Smooth muscle cell (in vitro differentiated cells): ENCODE measurements at regions not wholly inside any gene's neighbourhood (a gene's known extent, or its start where the extent isn't known, plus 50 kb on each side); places are given as distances from the start of the nearest gene placed in this dataset.

Experiments used
- DNase-seq: peaks from one replicate; lab custom pipeline; 2025; ENCODE audit not compliant: unreplicated experiment; lab: John Stamatoyannopoulos, UW
- H2AFZ ChIP-seq: fragments of 200-600 bp; sonication (generic); 2 replicates; pipeline ENCODE4 v1.6.0; 2016; ENCODE audit warnings: antibody characterized with exemption, low read depth, mild to moderate bottlenecking
- H3F3A ChIP-seq: fragments of 200-600 bp; sonication (generic); 2 replicates; pipeline ENCODE4 v1.6.0; 2017; ENCODE audit warnings: antibody characterized with exemption, low read depth
- H3K27ac ChIP-seq: fragments of 200-600 bp; sonication (generic); 2 replicates; pipeline ENCODE4 v1.5.1; 2016; ENCODE audit warnings: low read depth, mild to moderate bottlenecking
- H3K27me3 ChIP-seq: fragments of 200-600 bp; sonication (generic); 2 replicates; pipeline ENCODE4 v1.6.1; 2016; ENCODE audit warnings: low read depth, mild to moderate bottlenecking
- H3K36me3 ChIP-seq: fragments of 200-600 bp; sonication (generic); 2 replicates; pipeline ENCODE4 v1.5.1; 2016; ENCODE audit warnings: low read depth
- H3K4me1 ChIP-seq: fragments of 200-600 bp; sonication (generic); 2 replicates; pipeline ENCODE4 v1.5.1; 2016; ENCODE audit warnings: low read depth
- H3K4me2 ChIP-seq: fragments of 200-600 bp; sonication (generic); 2 replicates; pipeline ENCODE4 v1.6.0; 2016; ENCODE audit warnings: mild to moderate bottlenecking
- H3K4me3 ChIP-seq: fragments of 200-600 bp; sonication (generic); 2 replicates; pipeline ENCODE4 v1.5.1; 2016; ENCODE audit warnings: mild to moderate bottlenecking
- H3K79me2 ChIP-seq: fragments of 200-600 bp; sonication (generic); 2 replicates; pipeline ENCODE4 v1.6.0; 2016; ENCODE audit warnings: low read depth, mild to moderate bottlenecking
- H3K9ac ChIP-seq: fragments of 200-600 bp; sonication (generic); 2 replicates; pipeline ENCODE4 v1.6.0; 2016; ENCODE audit warnings: low read depth
- H3K9me3 ChIP-seq: fragments of 200-600 bp; sonication (generic); replicated peaks from 2 replicates; pipeline ENCODE4 v1.5.1; 2016; ENCODE audit warnings: low read depth
- H4K20me1 ChIP-seq: fragments of 200-600 bp; sonication (generic); 2 replicates; pipeline ENCODE4 v1.6.0; 2016; ENCODE audit warnings: low read depth
- WGBS: methylation state at CpG from one replicate; pipeline ENCODE4 v1.1.7; 2016; ENCODE audit warnings: low lambda C conversion rate; 5-methylcytosine and 5-hydroxymethylcytosine counted together
- TF ChIP-seq, protein P1 (sequence below): fragments of 200-600 bp; sonication (generic); IDR thresholded peaks from 2 replicates; pipeline ENCODE4 v1.5.1; 2017; ENCODE audit warnings: borderline replicate concordance, mild to moderate bottlenecking, antibody characterized with exemption; ENCODE audit not compliant: insufficient read depth, poor library complexity, severe bottlenecking

DNA sequence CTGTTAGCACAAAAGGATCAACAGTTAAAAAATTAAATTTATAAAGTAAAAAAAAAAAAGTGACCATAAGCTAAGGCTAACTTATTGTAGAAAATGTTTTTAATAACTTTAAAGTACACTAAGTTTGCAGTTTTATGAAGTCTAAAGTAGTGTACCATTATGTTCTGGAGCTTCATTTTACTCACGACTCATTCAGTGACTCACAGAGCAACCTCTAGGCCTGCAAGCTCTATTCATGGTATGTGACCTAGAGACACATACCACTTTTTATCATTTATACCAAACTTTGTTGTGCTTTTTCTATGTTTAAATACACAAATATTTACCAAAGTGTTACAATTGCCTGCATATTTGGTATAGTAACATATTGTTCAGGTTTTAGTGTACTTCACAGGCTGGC lies 1552.3 kb downstream of the OTOL1 start:
- Histone ChIP-seq H3K27me3 (no peaks in the 10 kb centered on the region), H3K9ac (no peak overlapping the region), H3K4me3 (no peak overlapping the region), H3K27ac (no peak overlapping the region), H2AFZ (no peak overlapping the region), H3K36me3 (no peaks in the 10 kb centered on the region), H3K4me2 (no peak overlapping the region), H3F3A (no peaks in the 10 kb centered on the region), H4K20me1 (no peaks in the 10 kb centered on the region), H3K79me2 (no peaks in the 10 kb centered on the region), H3K9me3 (no peaks in the 10 kb centered on the region), H3K4me1 (no peaks in the 10 kb centered on the region)
- TF ChIP-seq, protein P1, sequence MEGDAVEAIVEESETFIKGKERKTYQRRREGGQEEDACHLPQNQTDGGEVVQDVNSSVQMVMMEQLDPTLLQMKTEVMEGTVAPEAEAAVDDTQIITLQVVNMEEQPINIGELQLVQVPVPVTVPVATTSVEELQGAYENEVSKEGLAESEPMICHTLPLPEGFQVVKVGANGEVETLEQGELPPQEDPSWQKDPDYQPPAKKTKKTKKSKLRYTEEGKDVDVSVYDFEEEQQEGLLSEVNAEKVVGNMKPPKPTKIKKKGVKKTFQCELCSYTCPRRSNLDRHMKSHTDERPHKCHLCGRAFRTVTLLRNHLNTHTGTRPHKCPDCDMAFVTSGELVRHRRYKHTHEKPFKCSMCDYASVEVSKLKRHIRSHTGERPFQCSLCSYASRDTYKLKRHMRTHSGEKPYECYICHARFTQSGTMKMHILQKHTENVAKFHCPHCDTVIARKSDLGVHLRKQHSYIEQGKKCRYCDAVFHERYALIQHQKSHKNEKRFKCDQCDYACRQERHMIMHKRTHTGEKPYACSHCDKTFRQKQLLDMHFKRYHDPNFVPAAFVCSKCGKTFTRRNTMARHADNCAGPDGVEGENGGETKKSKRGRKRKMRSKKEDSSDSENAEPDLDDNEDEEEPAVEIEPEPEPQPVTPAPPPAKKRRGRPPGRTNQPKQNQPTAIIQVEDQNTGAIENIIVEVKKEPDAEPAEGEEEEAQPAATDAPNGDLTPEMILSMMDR, result no peak
- WGBS, result no CpG with 5 or more reads among the region's 1 CpG
- no peak for DNase-seq

DNA sequence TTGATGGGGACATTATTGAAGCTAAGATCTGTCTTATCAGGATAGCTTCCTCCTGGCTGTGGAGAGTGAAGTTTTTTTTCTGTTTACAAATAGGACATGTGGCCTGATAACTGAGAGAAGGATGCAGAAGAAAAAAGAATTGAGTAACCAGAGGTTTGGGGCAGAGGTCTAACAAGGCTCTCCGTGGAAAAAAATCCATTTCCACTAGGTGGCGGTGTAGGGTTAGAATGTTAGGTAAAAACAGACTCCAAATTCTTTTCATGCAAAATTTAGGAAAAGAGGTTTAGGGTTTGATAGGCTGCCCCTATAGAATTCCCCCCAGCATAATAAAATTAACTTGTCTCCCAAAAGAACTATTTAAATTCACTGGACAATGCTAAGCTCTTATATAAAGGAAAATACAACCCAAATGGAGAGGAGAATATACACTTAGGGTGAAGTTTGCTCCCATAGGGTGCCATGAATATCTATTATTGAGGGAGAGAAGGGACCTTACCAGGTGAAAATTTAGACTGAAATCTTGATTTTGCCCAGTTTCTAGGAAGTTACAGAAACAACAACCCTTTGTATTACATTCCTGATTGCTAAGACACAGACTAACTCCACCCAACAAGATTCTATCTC lies 1560.4 kb downstream of the OTOL1 start:
- TF ChIP-seq, protein P1, result peak; percentile 64
- WGBS, result 9% methylated on average over 2 of the region's 2 CpGs
- DNase-seq, result no peak

GRCh38 chr3:163058031-163058854 lies 1561.6 kb downstream of the OTOL1 start:
- H2AFZ ChIP-seq, result peak overlapping the region; percentile 4
- no peaks in the 10 kb centered on the region for H3K79me2 ChIP-seq
- TF ChIP-seq, protein P1, result no peak
- H3K36me3 ChIP-seq, result no peaks in the 10 kb centered on the region
- H3K4me2 ChIP-seq, result no peak overlapping the region
- H3K9me3 ChIP-seq, result no peaks in the 10 kb centered on the region
- no peak overlapping the region for H3K27ac ChIP-seq
- H3K4me1 ChIP-seq, result no peaks in the 10 kb centered on the region
- no peak for DNase-seq
- WGBS, result 88% methylated on average over 11 of the region's 11 CpGs
- H3K4me3 ChIP-seq, result no peak overlapping the region
- H3K27me3 ChIP-seq, result no peaks in the 10 kb centered on the region
- H3F3A ChIP-seq, result no peaks in the 10 kb centered on the region
- no peak overlapping the region for H3K9ac ChIP-seq
- no peaks in the 10 kb centered on the region for H4K20me1 ChIP-seq

More for the DNA sequence above, 1560.4 kb downstream of the OTOL1 start:
- Histone ChIP-seq H3K4me1 (no peaks in the 10 kb centered on the region), H3K79me2 (no peaks in the 10 kb centered on the region), H3K9ac (no peak overlapping the region), H3K4me2 (no peak overlapping the region), H2AFZ (no peak overlapping the region), H3F3A (no peaks in the 10 kb centered on the region), H3K27me3 (no peaks in the 10 kb centered on the region), H3K36me3 (no peaks in the 10 kb centered on the region), H4K20me1 (no peaks in the 10 kb centered on the region), H3K4me3 (no peak overlapping the region), H3K9me3 (no peaks in the 10 kb centered on the region), H3K27ac (no peak overlapping the region)
